ENCODE measurements at regions not wholly inside any gene's neighbourhood (a gene's known extent, or its start where the extent isn't known, plus 50 kb on each side); places are given as distances from the start of the nearest gene placed in this dataset.

DNA sequence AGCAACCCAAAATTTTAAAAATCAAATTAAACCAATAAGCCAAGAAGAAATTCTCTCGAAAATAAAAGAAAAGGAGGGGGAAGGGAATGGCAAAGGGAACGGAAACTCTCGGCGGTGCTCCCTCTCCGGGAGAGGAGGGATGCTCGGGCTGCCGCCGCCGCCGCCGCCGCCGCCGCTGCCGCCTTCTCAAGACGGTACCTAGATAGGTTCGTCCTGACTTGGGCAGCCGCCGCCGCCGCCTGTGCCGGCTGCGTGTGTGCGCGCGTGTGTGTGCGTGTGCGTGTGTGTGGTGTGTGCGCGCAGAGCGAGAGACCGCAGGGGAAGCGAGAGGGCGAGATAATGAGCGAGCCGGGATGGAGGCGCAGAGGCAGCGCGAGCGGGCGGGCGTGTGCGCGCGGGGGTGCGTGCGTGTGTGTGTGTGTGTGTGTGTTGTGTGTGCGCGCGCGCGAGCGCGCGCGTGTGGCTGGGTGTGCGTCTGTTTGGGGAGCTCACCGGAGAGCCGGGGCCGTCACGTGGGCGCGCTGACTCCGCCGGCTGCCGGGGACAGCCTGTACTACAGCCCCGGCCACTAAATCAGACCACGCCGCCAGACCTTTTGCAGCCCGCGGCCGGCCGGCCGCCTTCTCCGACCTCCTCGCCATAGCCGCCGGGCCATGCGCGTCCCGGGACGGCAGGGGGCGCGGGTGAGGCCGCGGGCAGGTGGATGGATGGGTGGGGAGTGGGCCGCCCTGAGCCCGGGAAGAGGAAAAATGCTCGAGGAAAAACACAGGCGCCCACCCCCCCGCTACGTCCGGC lies 111.6 kb downstream of the DHX15 start:
- no peak for TF ChIP-seq POLR2A (IDR thresholded peaks at IDR 0.05; ENCODE audit: low read length)
- TF ChIP-seq GATA1 (IDR thresholded peaks at IDR 0.05; ENCODE audit: low read depth, low read length), result no peak
